Fibroblast of skin of right biceps (primary cell): ENCODE measurements at regions not wholly inside any gene's neighbourhood (a gene's known extent, or its start where the extent isn't known, plus 50 kb on each side); places are given as distances from the start of the nearest gene placed in this dataset.
"Not testable (repeated sequence)": the region's sequence is repeated elsewhere in the genome, so short reads cannot be mapped to it uniquely, and the experiment has no call there.

Experiments used
- DNase-seq: peaks from one replicate; pipeline ENCODE4 v3.0.0-alpha.2; 2013

- no peak for DNase-seq
Measured at GRCh38 chr21:28100366-28100765, 892.3 kb downstream of the LTN1 start.

- DNase-seq = peak; percentile 24
Measured at GRCh38 chr21:28099001-28099705, 893.5 kb downstream of the LTN1 start.

- DNase-seq = no peak
Measured at GRCh38 chr21:28091466-28091865, 901.2 kb downstream of the LTN1 start.

GRCh38 chr21:28090546-28090945, 902.1 kb downstream of the LTN1 start:
- no peak for DNase-seq

GRCh38 chr21:28089599-28090441, 902.9 kb downstream of the LTN1 start:
- no peak for DNase-seq

- no peak for DNase-seq
Measured at GRCh38 chr21:28086861-28087581, 905.7 kb downstream of the LTN1 start.

- DNase-seq = no peak
Measured at GRCh38 chr21:28084951-28085350, 907.7 kb downstream of the LTN1 start.

GRCh38 chr21:28083350-28083749, 909.3 kb downstream of the LTN1 start:
- no peak for DNase-seq

- no peak for DNase-seq
Measured at GRCh38 chr21:28078126-28078525, 914.6 kb downstream of the LTN1 start.

- DNase-seq = no peak
Measured at GRCh38 chr21:28074676-28075075, 918.0 kb downstream of the LTN1 start.

GRCh38 chr21:28072601-28073000, 920.1 kb downstream of the LTN1 start:
- DNase-seq = no peak

GRCh38 chr21:28069450-28069923, 923.2 kb downstream of the LTN1 start:
- DNase-seq = peak; percentile 92

- no peak for DNase-seq
Measured at GRCh38 chr21:28068455-28069358, 924.0 kb downstream of the LTN1 start.

GRCh38 chr21:28066596-28067387, 925.9 kb downstream of the LTN1 start:
- no peak for DNase-seq

GRCh38 chr21:28066076-28066475, 926.6 kb downstream of the LTN1 start:
- no peak for DNase-seq

- no peak for DNase-seq
Measured at GRCh38 chr21:28063241-28064216, 929.1 kb downstream of the LTN1 start.

- not testable (repeated sequence) for DNase-seq
Measured at GRCh38 chr21:28052956-28053355, 939.7 kb downstream of the LTN1 start.

- peak; percentile 58 for DNase-seq
Measured at GRCh38 chr21:28051649-28052048, 941.0 kb downstream of the LTN1 start.

- DNase-seq = not testable (repeated sequence)
Measured at GRCh38 chr21:28035692-28036091, 957.0 kb downstream of the LTN1 start.

GRCh38 chr21:28034916-28035315, 957.8 kb downstream of the LTN1 start:
- not testable (repeated sequence) for DNase-seq
